ENCODE measurements at regions not wholly inside any gene's neighbourhood (a gene's known extent, or its start where the extent isn't known, plus 50 kb on each side); places are given as distances from the start of the nearest gene placed in this dataset.
A peak's percentile ranks its signal among the peaks of the same experiment; 100 is the strongest.

- no peak overlapping the region for H3K9ac ChIP-seq (ENCODE audit: low read length)
- no peaks in the 10 kb centered on the region for H3K9me3 ChIP-seq (replicated peaks; ENCODE audit: insufficient read depth, low read length)
- no peak overlapping the region for H3K27ac ChIP-seq (ENCODE audit: low read length)
- TF ChIP-seq EZH2phosphoT487 (IDR thresholded peaks at IDR 0.05; ENCODE audit: low read length): no peak
- H3F3A ChIP-seq (ENCODE audit: insufficient read depth, low read length): no peaks in the 10 kb centered on the region
- H3K27me3 ChIP-seq (replicated peaks; ENCODE audit: insufficient read depth, low read length): no peaks in the 10 kb centered on the region
- H3K79me2 ChIP-seq (ENCODE audit: low read length): no peaks in the 10 kb centered on the region
- H3K4me2 ChIP-seq (ENCODE audit: low read depth, low read length): no peak overlapping the region
- H3K9me2 ChIP-seq (replicated peaks; ENCODE audit: insufficient read depth, low read length): no peaks in the 10 kb centered on the region
- no peaks in the 10 kb centered on the region for H3K36me3 ChIP-seq (replicated peaks; ENCODE audit: insufficient read depth, low read length)
- DNase-seq: peak; percentile 3
- no peak overlapping the region for H3K4me3 ChIP-seq (ENCODE audit: low read length)
- H2AFZ ChIP-seq (ENCODE audit: low read length): no peak overlapping the region
- H4K20me1 ChIP-seq (ENCODE audit: insufficient read depth, low read length): no peaks in the 10 kb centered on the region
- peaks cover 10% of the 10 kb centered on the region; the same call in 1 of the 2 replicates for H3K4me1 ChIP-seq (ENCODE audit: low read length)
Measured at GRCh38 chr3:159723295-159723694, 265.3 kb upstream of the IL12A start.

- H3F3A ChIP-seq (ENCODE audit: insufficient read depth, low read length): no peaks in the 10 kb centered on the region
Measured at GRCh38 chr3:159724627-159725026, 264.0 kb upstream of the IL12A start.

GRCh38 chr3:159726231-159726964 lies 262.2 kb upstream of the IL12A start:
- Histone ChIP-seq H3K4me1 (ENCODE audit: low read length) (peaks cover 10% of the 10 kb centered on the region; the same call in 1 of the 2 replicates), H3K27me3 (replicated peaks; ENCODE audit: insufficient read depth, low read length) (no peaks in the 10 kb centered on the region), H3K9ac (ENCODE audit: low read length) (no peak overlapping the region), H3K9me3 (replicated peaks; ENCODE audit: insufficient read depth, low read length) (no peaks in the 10 kb centered on the region), H3K4me3 (ENCODE audit: low read length) (no peak overlapping the region), H3K36me3 (replicated peaks; ENCODE audit: insufficient read depth, low read length) (no peaks in the 10 kb centered on the region), H3K79me2 (ENCODE audit: low read length) (no peaks in the 10 kb centered on the region), H3K4me2 (ENCODE audit: low read depth, low read length) (no peak overlapping the region), H3F3A (ENCODE audit: insufficient read depth, low read length) (no peaks in the 10 kb centered on the region), H4K20me1 (ENCODE audit: insufficient read depth, low read length) (no peaks in the 10 kb centered on the region), H3K27ac (ENCODE audit: low read length) (no peak overlapping the region), H3K9me2 (replicated peaks; ENCODE audit: insufficient read depth, low read length) (no peaks in the 10 kb centered on the region), H2AFZ (ENCODE audit: low read length) (no peak overlapping the region)
- TF ChIP-seq EZH2phosphoT487 (IDR thresholded peaks at IDR 0.05; ENCODE audit: low read length): no peak
- peak; percentile 55 for DNase-seq

More at GRCh38 chr3:159724627-159725026, 264.0 kb upstream of the IL12A start:
- Histone ChIP-seq H3K4me2 (ENCODE audit: low read depth, low read length) (no peak overlapping the region), H3K36me3 (replicated peaks; ENCODE audit: insufficient read depth, low read length) (no peaks in the 10 kb centered on the region), H3K9me3 (replicated peaks; ENCODE audit: insufficient read depth, low read length) (no peaks in the 10 kb centered on the region), H4K20me1 (ENCODE audit: insufficient read depth, low read length) (no peaks in the 10 kb centered on the region), H3K9me2 (replicated peaks; ENCODE audit: insufficient read depth, low read length) (no peaks in the 10 kb centered on the region), H3K79me2 (ENCODE audit: low read length) (no peaks in the 10 kb centered on the region), H3K4me1 (ENCODE audit: low read length) (peaks cover 10% of the 10 kb centered on the region; the same call in 1 of the 2 replicates), H3K27ac (ENCODE audit: low read length) (no peak overlapping the region), H2AFZ (ENCODE audit: low read length) (no peak overlapping the region), H3K4me3 (ENCODE audit: low read length) (no peak overlapping the region), H3K27me3 (replicated peaks; ENCODE audit: insufficient read depth, low read length) (no peaks in the 10 kb centered on the region), H3K9ac (ENCODE audit: low read length) (no peak overlapping the region)
- no peak for TF ChIP-seq EZH2 (optimal IDR thresholded peaks at IDR 0.05; ENCODE audit: low read depth, low read length)
- no peak for TF ChIP-seq EZH2phosphoT487 (IDR thresholded peaks at IDR 0.05; ENCODE audit: low read length)
- no peak for TF ChIP-seq CTCF (IDR thresholded peaks at IDR 0.05; ENCODE audit: low read length)
- peak; percentile 2 for DNase-seq

GRCh38 chr3:159727506-159727905 lies 261.1 kb upstream of the IL12A start:
- peak; percentile 5 for DNase-seq
- no peak for TF ChIP-seq CTCF (IDR thresholded peaks at IDR 0.05; ENCODE audit: low read length)
- TF ChIP-seq EZH2phosphoT487 (IDR thresholded peaks at IDR 0.05; ENCODE audit: low read length): no peak
- no peak for TF ChIP-seq EZH2 (optimal IDR thresholded peaks at IDR 0.05; ENCODE audit: low read depth, low read length)

More at GRCh38 chr3:159727506-159727905, 261.1 kb upstream of the IL12A start:
- H2AFZ ChIP-seq (ENCODE audit: low read length): no peak overlapping the region
- peaks cover 10% of the 10 kb centered on the region; the same call in 1 of the 2 replicates for H3K4me1 ChIP-seq (ENCODE audit: low read length)
- no peaks in the 10 kb centered on the region for H3K9me2 ChIP-seq (replicated peaks; ENCODE audit: insufficient read depth, low read length)
- no peaks in the 10 kb centered on the region for H3F3A ChIP-seq (ENCODE audit: insufficient read depth, low read length)
- H3K4me3 ChIP-seq (ENCODE audit: low read length): no peak overlapping the region
- H3K4me2 ChIP-seq (ENCODE audit: low read depth, low read length): no peak overlapping the region
- no peaks in the 10 kb centered on the region for H3K36me3 ChIP-seq (replicated peaks; ENCODE audit: insufficient read depth, low read length)
- H3K9me3 ChIP-seq (replicated peaks; ENCODE audit: insufficient read depth, low read length): no peaks in the 10 kb centered on the region
- H3K79me2 ChIP-seq (ENCODE audit: low read length): no peaks in the 10 kb centered on the region
- no peak overlapping the region for H3K27ac ChIP-seq (ENCODE audit: low read length)
- no peaks in the 10 kb centered on the region for H3K27me3 ChIP-seq (replicated peaks; ENCODE audit: insufficient read depth, low read length)
- H3K9ac ChIP-seq (ENCODE audit: low read length): no peak overlapping the region
- H4K20me1 ChIP-seq (ENCODE audit: insufficient read depth, low read length): no peaks in the 10 kb centered on the region

Measured in MM.1S (cell line).